Caco-2 (cell line): ENCODE measurements at regions not wholly inside any gene's neighbourhood (a gene's known extent, or its start where the extent isn't known, plus 50 kb on each side); places are given as distances from the start of the nearest gene placed in this dataset.

ENCODE experiments used
- BruUV-seq: library from RNA; stranded (reverse); fragments of 400-500 nt; replicated peaks from 2 replicates; lab custom pipeline; 2021; lab: Mats Ljungman, UMichigan
- CTCF ChIA-PET: fragments of 300-600 bp; sonication (Branson Sonifier 250); formaldehyde crosslinking; loops from one replicate; lab custom pipeline; 2022; ENCODE audit warnings: antibody characterized with exemption; lab: Charles Lee
- POLR2A ChIA-PET: fragments of 300-600 bp; sonication (Branson Sonifier 250); formaldehyde crosslinking; loops from one replicate; lab custom pipeline; 2022; ENCODE audit warnings: antibody characterized with exemption; lab: Charles Lee
- DNase-seq, 2 experiments: peaks; one replicate each; pipeline versions ENCODE4 v3.0.0 to v3.0.0-alpha.2; 2020 to 2022
- H3K27me3 ChIP-seq: replicated peaks from 2 replicates; pipeline ENCODE4 v1.6.0; 2011; ENCODE audit warnings: low read length; ENCODE audit not compliant: control insufficient read depth, insufficient read depth
- H3K36me3 ChIP-seq: 2 replicates; pipeline ENCODE4 v1.5.1; 2011; ENCODE audit warnings: low read length; ENCODE audit not compliant: control insufficient read depth, insufficient read depth
- H3K4me1 ChIP-seq: fragments of 250-450 bp; sonication (Bioruptor Pico); 2 replicates; pipeline ENCODE4 v1.5.1; 2020; ENCODE audit warnings: mild to moderate bottlenecking
- H3K4me3 ChIP-seq: 2 replicates; pipeline ENCODE4 v1.5.1; 2011; ENCODE audit warnings: low read depth, mild to moderate bottlenecking, control low read depth, low read length
- H3K9me3 ChIP-seq: fragments of 250-450 bp; sonication (Bioruptor Pico); 2 replicates; pipeline ENCODE4 v1.5.1; 2020; ENCODE audit warnings: mild to moderate bottlenecking, moderate library complexity
- H3K27ac Mint-ChIP-seq: one replicate; pipeline ENCODE4 v1.8.0; 2022; ENCODE audit warnings: mixed read lengths; ENCODE audit not compliant: unreplicated experiment
- H3K27me3 Mint-ChIP-seq: one replicate; pipeline ENCODE4 v1.8.0; 2022; ENCODE audit warnings: mixed read lengths; ENCODE audit not compliant: insufficient read depth, unreplicated experiment
- H3K36me3 Mint-ChIP-seq: one replicate; pipeline ENCODE4 v1.8.0; 2022; ENCODE audit warnings: mild to moderate bottlenecking, mixed read lengths; ENCODE audit not compliant: insufficient read depth, unreplicated experiment
- H3K4me1 Mint-ChIP-seq: one replicate; pipeline ENCODE4 v1.8.0; 2022; ENCODE audit warnings: low read depth, mixed read lengths; ENCODE audit not compliant: unreplicated experiment
- H3K4me3 Mint-ChIP-seq: one replicate; pipeline ENCODE4 v1.8.0; 2022; ENCODE audit warnings: mild to moderate bottlenecking, moderate library complexity, mixed read lengths; ENCODE audit not compliant: unreplicated experiment
- H3K9me3 Mint-ChIP-seq: one replicate; pipeline ENCODE4 v1.8.0; 2022; ENCODE audit warnings: mixed read lengths; ENCODE audit not compliant: unreplicated experiment
- CTCF ChIP-seq, 2 experiments: fragments of 200-600 bp in 1 of 2; IDR thresholded peaks; 1 replicate in 1 of 2; 2 replicates in 1 of 2; pipeline versions ENCODE4 v1.5.1 to v1.8.0; 2011 to 2022; ENCODE audit warnings: antibody characterized with exemption in 1 of 2, control low read depth in 1 of 2, inconsistent platforms in 1 of 2, low read depth in 1 of 2, low read length in 1 of 2, mild to moderate bottlenecking in 1 of 2, moderate library complexity in 1 of 2; ENCODE audit not compliant: insufficient read depth in 1 of 2, severe bottlenecking in 1 of 2, unreplicated experiment in 1 of 2
- intact Hi-C: fragments of 100-400 bp; cut with micrococcal nuclease; formaldehyde crosslinking; loops from one replicate; pipeline ENCODE4 v1.10.0; 2022; ENCODE audit not compliant: unreplicated experiment

- Mint-ChIP-seq H3K4me1 (no peaks in the 10 kb centered on the region), H3K27ac (no peak overlapping the region), H3K9me3 (no peaks in the 10 kb centered on the region), H3K27me3 (no peaks in the 10 kb centered on the region), H3K36me3 (no peaks in the 10 kb centered on the region), H3K4me3 (no peak overlapping the region)
- CTCF ChIA-PET: no interaction called here
- no peaks in the 10 kb centered on the region for H3K36me3 ChIP-seq
- BruUV-seq: no TSS peak
- no peak overlapping the region for H3K4me3 ChIP-seq
- no peaks in the 10 kb centered on the region for H3K4me1 ChIP-seq
- H3K27me3 ChIP-seq: no peaks in the 10 kb centered on the region
- no peak for DNase-seq
- no peak for TF ChIP-seq CTCF (IDR thresholded peaks at IDR 0.05; ENCODE audit: insufficient read depth in 1 of 2, low read depth in 1 of 2, low read length in 1 of 2, severe bottlenecking in 1 of 2, unreplicated experiment in 1 of 2)
- intact Hi-C loops: loop anchor here (1.0 kb wide), 1 partner anchor 86 kb away; no protein-coding TSS in a partner anchor
- POLR2A ChIA-PET: no interaction called here
- no peaks in the 10 kb centered on the region for H3K9me3 ChIP-seq
Observed at GRCh38 chr6:18681832-18682503, 294.8 kb downstream of the RNF144B start.

GRCh38 chr6:18684343-18684742, 297.2 kb downstream of the RNF144B start:
- intact Hi-C loops: no loop called here
- Mint-ChIP-seq H3K36me3 (no peaks in the 10 kb centered on the region), H3K9me3 (no peaks in the 10 kb centered on the region), H3K27ac (no peak overlapping the region), H3K4me1 (no peaks in the 10 kb centered on the region), H3K4me3 (no peak overlapping the region), H3K27me3 (no peaks in the 10 kb centered on the region)
- ChIA-PET CTCF (no interaction called here), POLR2A (no interaction called here)
- Histone ChIP-seq H3K27me3 (no peaks in the 10 kb centered on the region), H3K4me1 (no peaks in the 10 kb centered on the region), H3K36me3 (no peaks in the 10 kb centered on the region), H3K9me3 (no peaks in the 10 kb centered on the region), H3K4me3 (no peak overlapping the region)
- DNase-seq: no peak
- no TSS peak for BruUV-seq
- TF ChIP-seq CTCF (IDR thresholded peaks at IDR 0.05; ENCODE audit: insufficient read depth in 1 of 2, low read depth in 1 of 2, low read length in 1 of 2, severe bottlenecking in 1 of 2, unreplicated experiment in 1 of 2): no peak

- no peaks in the 10 kb centered on the region for H3K36me3 ChIP-seq
- no peaks in the 10 kb centered on the region for H3K36me3 Mint-ChIP-seq
- no peak overlapping the region for H3K27ac Mint-ChIP-seq
- H3K4me1 Mint-ChIP-seq: no peaks in the 10 kb centered on the region
- POLR2A ChIA-PET: no interaction called here
- CTCF ChIA-PET: no interaction called here
- H3K4me3 Mint-ChIP-seq: no peak overlapping the region
- no peak overlapping the region for H3K4me3 ChIP-seq
- H3K27me3 Mint-ChIP-seq: peaks cover 11% of the 10 kb centered on the region
- intact Hi-C loops: no loop called here
- DNase-seq: no peak
- H3K4me1 ChIP-seq: no peaks in the 10 kb centered on the region
- no peaks in the 10 kb centered on the region for H3K9me3 ChIP-seq
- no peak for TF ChIP-seq CTCF (IDR thresholded peaks at IDR 0.05; ENCODE audit: insufficient read depth in 1 of 2, low read depth in 1 of 2, low read length in 1 of 2, severe bottlenecking in 1 of 2, unreplicated experiment in 1 of 2)
- H3K9me3 Mint-ChIP-seq: no peaks in the 10 kb centered on the region
- no peaks in the 10 kb centered on the region for H3K27me3 ChIP-seq
- BruUV-seq: no TSS peak
Observed at GRCh38 chr6:18692929-18693685, 306.0 kb downstream of the RNF144B start.
